Left lung (tissue), 4 donors: ENCODE measurements at regions not wholly inside any gene's neighbourhood (a gene's known extent, or its start where the extent isn't known, plus 50 kb on each side); places are given as distances from the start of the nearest gene placed in this dataset.
"Not testable (repeated sequence)": the region's sequence is repeated elsewhere in the genome, so short reads cannot be mapped to it uniquely, and the experiment has no call there.

Source experiments
- ATAC-seq: fragments of 200-7000 bp; cut with Tn5 transposase; one replicate; pipeline ENCODE4 v1.9.1; 2020; ENCODE audit warnings: moderate library complexity
- DNase-seq, 4 donors: peaks; one replicate each; pipeline ENCODE4 v3.0.0-alpha.2; 2013 to 2020
- H3K27ac ChIP-seq, 2 donors: fragments of 200-600 bp; sonication (generic) in 1 of 2; one replicate each; pipeline versions ENCODE4 v1.5.0 to v1.8.0; 2020 to 2021
- H3K27me3 ChIP-seq, 2 donors: fragments of 200-600 bp; sonication (generic) in 1 of 2; one replicate each; pipeline versions ENCODE4 v1.5.0 to v1.8.0; 2020 to 2021
- H3K36me3 ChIP-seq, 2 donors: fragments of 200-600 bp; sonication (generic) in 1 of 2; one replicate each; pipeline versions ENCODE4 v1.5.0 to v1.8.0; 2020 to 2021
- H3K4me1 ChIP-seq, 2 donors: fragments of 200-600 bp; one replicate each; pipeline ENCODE4 v1.8.0; 2021
- H3K4me3 ChIP-seq, 2 donors: fragments of 200-600 bp; sonication (generic) in 1 of 2; one replicate each; pipeline versions ENCODE4 v1.5.0 to v1.8.0; 2020 to 2021; ENCODE audit warnings: mild to moderate bottlenecking in 1 of 2
- H3K9me3 ChIP-seq, 2 donors: fragments of 200-600 bp; sonication (generic) in 1 of 2; one replicate each; pipeline versions ENCODE4 v1.5.0 to v1.8.0; 2020 to 2021
- intact Hi-C, 2 donors: fragments of 100-400 bp; cut with DNase I; formaldehyde crosslinking; loops; one replicate each; pipeline versions ENCODE4 v1.11.2 to v1.14.2; 2022
- TF ChIP-seq, protein P1 (sequence below), 2 donors: fragments of 200-600 bp; sonication (generic) in 1 of 2; IDR thresholded peaks; one replicate each; pipeline versions ENCODE4 v1.5.0 to v1.8.0; 2021; ENCODE audit warnings: antibody characterized with exemption in 2 of 2
- donor health status: DM: no; HTN: yes; CAD: no.
- donor health status: DM: no; HTN: no; CAD: no.

GRCh38 chr21:26267389-26267788 is 96.8 kb upstream of the APP start:
- no peak for ATAC-seq
- TF ChIP-seq, protein P1, sequence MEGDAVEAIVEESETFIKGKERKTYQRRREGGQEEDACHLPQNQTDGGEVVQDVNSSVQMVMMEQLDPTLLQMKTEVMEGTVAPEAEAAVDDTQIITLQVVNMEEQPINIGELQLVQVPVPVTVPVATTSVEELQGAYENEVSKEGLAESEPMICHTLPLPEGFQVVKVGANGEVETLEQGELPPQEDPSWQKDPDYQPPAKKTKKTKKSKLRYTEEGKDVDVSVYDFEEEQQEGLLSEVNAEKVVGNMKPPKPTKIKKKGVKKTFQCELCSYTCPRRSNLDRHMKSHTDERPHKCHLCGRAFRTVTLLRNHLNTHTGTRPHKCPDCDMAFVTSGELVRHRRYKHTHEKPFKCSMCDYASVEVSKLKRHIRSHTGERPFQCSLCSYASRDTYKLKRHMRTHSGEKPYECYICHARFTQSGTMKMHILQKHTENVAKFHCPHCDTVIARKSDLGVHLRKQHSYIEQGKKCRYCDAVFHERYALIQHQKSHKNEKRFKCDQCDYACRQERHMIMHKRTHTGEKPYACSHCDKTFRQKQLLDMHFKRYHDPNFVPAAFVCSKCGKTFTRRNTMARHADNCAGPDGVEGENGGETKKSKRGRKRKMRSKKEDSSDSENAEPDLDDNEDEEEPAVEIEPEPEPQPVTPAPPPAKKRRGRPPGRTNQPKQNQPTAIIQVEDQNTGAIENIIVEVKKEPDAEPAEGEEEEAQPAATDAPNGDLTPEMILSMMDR (IDR thresholded peaks at IDR 0.05) = no peak
- intact Hi-C loops = no loop called here

GRCh38 chr21:26246073-26246472 is 75.5 kb upstream of the APP start:
- no peaks in the 10 kb centered on the region for H3K4me1 ChIP-seq
- H3K27me3 ChIP-seq = no peaks in the 10 kb centered on the region
- TF ChIP-seq, protein P1 (IDR thresholded peaks at IDR 0.05) = no peak
- DNase-seq = no peak
- no peaks in the 10 kb centered on the region for H3K9me3 ChIP-seq
- no peak overlapping the region for H3K27ac ChIP-seq
- intact Hi-C loops = no loop called here
- H3K4me3 ChIP-seq = no peak overlapping the region
- ATAC-seq = no peak
- no peaks in the 10 kb centered on the region for H3K36me3 ChIP-seq

More at GRCh38 chr21:26267389-26267788, 96.8 kb upstream of the APP start:
- Histone ChIP-seq H3K9me3 (peaks cover 0 to 10% of the 10 kb centered on the region in 2 donors), H3K27me3 (no peaks in the 10 kb centered on the region), H3K4me3 (no peak overlapping the region), H3K36me3 (no peaks in the 10 kb centered on the region), H3K27ac (no peak overlapping the region), H3K4me1 (no peaks in the 10 kb centered on the region)
- no peak for DNase-seq

DNA sequence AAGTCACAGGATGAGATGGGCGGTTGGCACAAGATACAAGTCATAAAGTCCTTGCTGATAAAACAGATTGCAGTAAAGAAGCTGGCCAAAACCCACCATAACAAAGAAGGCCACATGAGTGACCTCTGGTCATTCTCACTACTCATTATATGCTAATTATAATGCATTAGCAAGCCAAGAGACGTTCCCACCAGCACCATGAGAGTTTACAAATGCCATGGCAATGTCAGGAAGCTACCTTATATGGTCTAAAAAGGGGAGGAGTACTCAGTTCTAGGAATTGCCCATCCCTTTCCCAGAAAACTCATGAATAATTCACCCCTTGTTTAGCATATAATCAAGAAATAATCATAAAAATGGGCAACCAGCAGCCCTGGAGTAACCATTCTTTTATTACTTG is 74.9 kb upstream of the APP start:
- no peaks in the 10 kb centered on the region for H3K4me1 ChIP-seq
- no peak overlapping the region for H3K27ac ChIP-seq
- no peaks in the 10 kb centered on the region for H3K27me3 ChIP-seq
- H3K9me3 ChIP-seq = no peaks in the 10 kb centered on the region
- no peak overlapping the region for H3K4me3 ChIP-seq
- no peaks in the 10 kb centered on the region for H3K36me3 ChIP-seq
- no peak for DNase-seq
- ATAC-seq = no peak
- TF ChIP-seq, protein P1 (IDR thresholded peaks at IDR 0.05) = no peak
- intact Hi-C loops = no loop called here

- no peak for ATAC-seq
- no peaks in the 10 kb centered on the region for H3K9me3 ChIP-seq
- intact Hi-C loops = no loop called here
- TF ChIP-seq, protein P1 (IDR thresholded peaks at IDR 0.05) = no peak
- H3K27ac ChIP-seq = no peak overlapping the region
- no peaks in the 10 kb centered on the region for H3K4me1 ChIP-seq
- no peak overlapping the region for H3K4me3 ChIP-seq
- no peak for DNase-seq
- H3K36me3 ChIP-seq = no peaks in the 10 kb centered on the region
- H3K27me3 ChIP-seq = no peaks in the 10 kb centered on the region
Measured at GRCh38 chr21:26238646-26239045, 68.1 kb upstream of the APP start.

DNA sequence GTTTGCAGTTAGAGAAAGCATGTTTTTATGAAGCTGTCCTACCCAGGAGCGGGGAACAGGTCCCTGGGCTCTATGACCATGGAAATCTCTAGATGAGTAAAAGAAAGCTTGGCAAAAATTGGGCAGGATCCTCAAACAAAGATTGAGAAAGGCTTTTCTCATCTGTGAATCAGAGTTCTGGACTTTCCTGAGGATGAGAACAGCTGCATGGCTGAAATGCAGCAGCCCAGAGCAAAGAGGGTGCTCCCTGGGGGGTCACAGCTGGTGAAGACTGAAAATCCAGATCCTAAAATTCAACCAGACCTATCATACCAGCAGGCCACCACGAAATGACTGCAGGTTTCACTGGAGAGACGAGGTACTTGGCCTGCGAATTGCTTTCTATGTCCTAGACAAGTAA is 65.7 kb upstream of the APP start:
- Histone ChIP-seq H3K9me3 (no peaks in the 10 kb centered on the region), H3K4me1 (no peaks in the 10 kb centered on the region), H3K27me3 (no peaks in the 10 kb centered on the region), H3K36me3 (no peaks in the 10 kb centered on the region), H3K4me3 (no peak overlapping the region), H3K27ac (no peak overlapping the region)
- ATAC-seq (no peak), DNase-seq (no peak)
- intact Hi-C loops = no loop called here
- TF ChIP-seq, protein P1 (IDR thresholded peaks at IDR 0.05) = no peak

DNA sequence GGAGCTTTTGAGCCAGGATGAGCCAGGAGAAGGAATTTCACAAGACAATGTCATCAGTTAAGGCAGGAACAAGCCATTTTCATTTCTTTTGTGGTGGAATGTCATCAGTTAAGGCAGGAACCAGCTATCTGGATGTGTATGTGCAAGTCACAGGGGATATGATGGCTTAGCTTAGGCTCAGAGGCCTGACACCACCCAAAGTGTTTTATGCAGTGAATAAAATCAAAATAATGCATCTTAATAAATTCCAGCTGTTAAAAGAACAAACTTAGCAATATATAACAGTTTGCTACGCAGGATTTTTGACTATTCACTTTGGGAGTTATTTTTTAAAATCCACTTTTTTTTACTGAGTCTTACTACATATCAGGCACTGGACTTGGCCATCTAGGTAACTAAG is 62.7 kb upstream of the APP start:
- H3K36me3 ChIP-seq, H3K27me3 ChIP-seq, DNase-seq, H3K4me1 ChIP-seq, ATAC-seq, H3K27ac ChIP-seq, H3K9me3 ChIP-seq, H3K4me3 ChIP-seq, intact Hi-C loops: not testable (repeated sequence)

DNA sequence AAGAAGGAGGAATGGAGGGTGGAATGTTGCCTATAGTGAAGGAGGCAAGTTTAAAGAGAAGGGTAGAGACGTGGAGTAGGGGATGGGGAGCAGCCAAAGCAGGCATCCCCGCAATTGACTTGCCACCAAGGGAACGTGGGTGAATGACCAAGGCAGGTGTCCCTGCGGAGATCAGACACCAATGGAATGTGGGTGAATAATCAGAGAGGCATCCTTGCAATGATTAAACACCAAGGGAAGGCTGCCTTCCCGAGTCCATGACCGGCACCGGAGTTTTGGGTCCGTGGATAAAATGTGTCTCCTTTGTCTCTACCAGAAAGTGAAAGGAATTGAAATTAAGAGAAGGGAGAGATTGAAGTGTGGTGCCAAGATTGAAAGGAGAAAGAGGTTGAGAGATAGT is 61.9 kb upstream of the APP start:
- H3K9me3 ChIP-seq, H3K4me3 ChIP-seq, intact Hi-C loops, DNase-seq, ATAC-seq, H3K36me3 ChIP-seq, H3K27me3 ChIP-seq, H3K27ac ChIP-seq, H3K4me1 ChIP-seq: not testable (repeated sequence)
